GM21381 (cell line): ENCODE measurements at regions not wholly inside any gene's neighbourhood (a gene's known extent, or its start where the extent isn't known, plus 50 kb on each side); places are given as distances from the start of the nearest gene placed in this dataset.
A peak's percentile ranks its signal among the peaks of the same experiment; 100 is the strongest.
"Not testable (repeated sequence)": the region's sequence is repeated elsewhere in the genome, so short reads cannot be mapped to it uniquely, and the experiment has no call there.

ENCODE experiments used
- ATAC-seq: cut with Tn5 transposase; IDR thresholded peaks from one replicate; pipeline ENCODE4 v1.9.1; 2021; ENCODE audit warnings: mild to moderate bottlenecking, moderate library complexity; ENCODE audit not compliant: unreplicated experiment

DNA sequence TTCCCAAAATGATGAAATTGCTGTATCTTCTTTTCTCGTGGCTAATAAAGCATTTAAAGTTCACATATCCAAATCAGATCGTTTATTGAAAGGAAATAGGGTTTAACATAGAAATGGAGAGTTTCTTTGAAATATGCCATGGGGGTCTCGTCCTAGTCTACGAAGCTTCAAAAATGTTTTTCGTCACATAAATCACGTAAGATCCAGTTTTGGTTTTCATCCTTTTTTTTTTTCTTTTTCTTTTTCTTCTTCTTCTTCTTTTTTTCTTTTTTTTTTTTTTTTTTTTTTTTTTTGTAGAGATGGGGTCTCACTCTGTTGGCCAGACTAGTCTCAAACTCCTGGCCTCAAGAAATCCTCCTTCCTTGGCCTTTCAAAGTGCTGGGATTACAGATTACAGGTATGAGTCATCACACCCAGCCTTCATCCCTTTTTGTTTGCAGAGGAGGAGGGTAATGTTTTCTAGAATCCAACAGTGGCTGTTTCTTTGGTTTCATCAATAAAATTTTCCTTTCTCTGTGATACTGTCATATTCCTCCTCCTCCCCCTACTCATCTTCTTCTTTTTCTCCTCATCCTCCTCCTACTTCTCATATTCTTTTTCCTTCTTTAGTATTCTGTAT is 94.7 kb upstream of the LOC128125822 start:
- no peak for ATAC-seq

DNA sequence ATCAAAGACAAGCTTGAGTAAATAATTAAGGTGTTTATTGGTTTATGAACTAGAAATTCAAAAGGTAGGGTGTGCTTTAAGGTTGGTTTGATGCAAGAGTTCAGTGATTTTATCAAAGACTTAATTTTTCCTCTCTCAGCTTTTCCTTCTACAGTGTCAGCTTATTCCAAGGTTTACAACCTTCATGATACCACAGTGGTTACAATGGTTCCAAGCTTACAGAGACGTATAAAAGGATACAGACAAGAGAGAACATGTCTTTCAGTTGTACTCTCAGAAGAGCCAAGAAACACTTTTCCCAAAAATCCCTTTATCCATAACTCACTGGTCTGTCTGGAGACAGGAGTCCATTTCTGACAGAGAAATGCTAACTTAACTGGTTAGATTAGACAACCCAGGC is 93.5 kb upstream of the LOC128125822 start:
- no peak for ATAC-seq

GRCh38 chr6:63486196-63486595 is 86.1 kb upstream of the LOC128125822 start:
- no peak for ATAC-seq

DNA sequence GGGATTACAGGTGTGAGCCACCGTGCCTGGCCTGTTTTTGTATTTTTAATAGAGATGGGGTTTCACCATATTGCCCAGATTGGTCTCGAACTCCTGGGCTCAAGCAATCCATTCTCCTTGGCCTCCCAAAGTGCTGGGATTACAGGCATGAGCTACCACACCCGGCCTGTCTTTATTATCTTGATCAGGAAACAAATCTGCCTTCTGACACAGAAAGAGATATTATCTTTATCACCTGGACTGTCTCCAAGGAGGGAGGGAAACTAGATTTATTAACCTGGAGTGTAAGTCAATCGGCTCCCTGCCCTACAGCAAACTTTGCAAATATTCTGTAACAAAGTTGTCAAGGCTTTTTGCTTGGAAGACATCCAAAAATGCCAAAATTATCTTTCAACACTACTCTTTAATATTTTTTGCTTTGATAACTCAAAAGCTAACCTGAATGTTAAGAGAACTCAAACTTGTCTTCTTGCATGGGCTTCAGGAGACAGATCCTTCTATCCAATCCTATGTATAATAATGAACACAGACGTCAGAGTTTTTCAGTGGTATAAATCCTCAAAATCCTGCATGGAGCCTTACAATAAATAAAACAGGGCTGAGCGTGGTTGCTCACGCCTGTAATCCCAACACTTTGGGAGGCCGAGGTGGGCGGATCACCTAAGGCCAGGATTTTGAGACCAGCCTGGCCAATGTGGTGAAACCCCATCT is 85.0 kb upstream of the LOC128125822 start:
- ATAC-seq = no peak

DNA sequence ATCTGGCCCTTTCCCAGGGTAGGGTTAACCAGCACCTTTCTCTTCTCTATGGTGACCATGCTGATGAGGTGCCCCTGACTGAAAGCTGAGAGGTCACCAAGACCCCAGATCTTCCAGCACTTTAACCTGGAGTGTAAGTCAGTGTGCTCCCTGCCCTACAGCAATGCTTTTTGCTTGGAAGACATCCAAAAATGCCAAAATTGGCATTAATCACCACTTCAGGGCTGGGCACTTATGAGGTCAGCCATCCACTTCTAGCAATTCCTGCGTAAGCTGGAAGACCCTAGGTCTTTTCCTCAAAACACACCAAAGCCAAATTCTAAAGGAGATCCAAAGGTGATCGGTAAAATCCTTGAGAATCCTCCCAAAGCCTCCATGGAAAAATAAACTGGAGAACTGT is 81.2 kb upstream of the LOC128125822 start:
- no peak for ATAC-seq

DNA sequence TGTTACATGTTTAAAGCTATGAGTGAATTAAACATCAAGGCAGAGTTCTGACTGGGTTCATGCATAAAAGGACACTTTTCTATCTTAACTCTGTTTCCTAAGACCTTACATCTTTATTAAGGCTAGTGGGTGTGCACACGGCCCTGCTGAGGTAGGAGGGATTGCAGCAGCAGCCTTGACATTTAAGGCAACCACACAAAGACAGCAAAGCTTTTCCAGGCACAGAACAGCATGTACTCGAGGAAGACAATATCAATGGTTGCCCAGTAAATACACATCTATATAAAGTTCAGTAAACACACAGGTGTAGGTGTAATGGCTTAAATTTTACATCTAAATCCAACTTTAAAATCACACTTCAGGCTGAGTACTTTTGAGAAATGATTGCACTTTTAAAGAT is 79.8 kb upstream of the LOC128125822 start:
- no peak for ATAC-seq

DNA sequence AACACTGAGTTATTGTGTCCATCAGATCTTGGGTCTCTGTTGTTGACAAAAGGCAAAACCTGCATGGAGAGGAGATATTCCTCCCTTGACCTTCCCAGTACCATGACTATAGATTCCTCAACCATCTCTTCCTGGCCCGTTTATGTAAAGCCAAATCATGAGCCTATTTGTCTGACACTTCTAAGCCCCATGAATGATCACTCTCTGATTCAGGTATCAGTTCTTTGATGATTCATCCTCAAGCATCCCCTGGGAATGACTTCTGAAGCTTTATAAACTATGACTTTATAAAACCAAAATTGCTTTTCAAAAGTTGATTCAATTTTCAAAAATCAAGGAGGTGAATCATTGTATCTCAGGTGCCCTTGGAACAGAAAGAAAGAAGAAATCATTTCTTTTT is 78.7 kb upstream of the LOC128125822 start:
- ATAC-seq = no peak

DNA sequence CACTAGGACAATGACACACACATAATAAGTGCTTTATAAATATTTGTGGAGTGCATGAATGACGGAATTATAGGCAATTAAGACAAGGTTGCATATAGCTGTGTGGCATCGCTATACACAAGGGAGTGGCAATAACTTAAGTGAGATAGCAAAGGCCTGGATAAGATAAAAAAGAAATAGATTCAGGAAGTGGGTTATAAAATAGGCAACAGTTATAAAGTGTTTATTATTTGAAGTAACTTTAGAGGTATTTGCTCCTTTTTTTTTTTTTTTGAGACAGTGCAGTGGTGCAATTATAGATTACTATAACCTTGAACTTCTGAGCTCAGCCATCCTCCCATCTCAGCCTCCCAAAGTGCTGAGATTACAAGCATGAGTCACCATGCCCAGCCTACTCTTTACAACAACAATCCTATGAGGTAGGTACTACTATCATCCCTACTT is 75.9 kb upstream of the LOC128125822 start:
- ATAC-seq = no peak

DNA sequence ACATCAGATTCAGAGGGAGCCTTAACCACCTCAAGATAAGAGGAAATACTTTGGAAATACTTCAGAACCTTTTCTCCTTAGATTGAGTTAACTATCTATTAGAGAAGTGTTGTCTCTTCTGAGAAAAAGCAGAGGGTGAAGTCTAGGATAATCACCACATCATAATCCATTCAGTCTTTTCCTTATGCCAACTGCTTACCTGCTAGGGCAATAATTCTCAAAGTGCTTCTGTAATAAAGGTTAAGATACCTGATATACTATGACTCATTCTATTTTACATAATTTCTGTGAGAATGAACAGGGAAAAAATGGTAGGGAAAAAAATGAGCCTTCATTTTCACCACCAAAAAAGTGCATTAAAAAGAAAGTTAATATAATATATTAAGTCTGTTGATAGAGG is 70.1 kb upstream of the LOC128125822 start:
- no peak for ATAC-seq

DNA sequence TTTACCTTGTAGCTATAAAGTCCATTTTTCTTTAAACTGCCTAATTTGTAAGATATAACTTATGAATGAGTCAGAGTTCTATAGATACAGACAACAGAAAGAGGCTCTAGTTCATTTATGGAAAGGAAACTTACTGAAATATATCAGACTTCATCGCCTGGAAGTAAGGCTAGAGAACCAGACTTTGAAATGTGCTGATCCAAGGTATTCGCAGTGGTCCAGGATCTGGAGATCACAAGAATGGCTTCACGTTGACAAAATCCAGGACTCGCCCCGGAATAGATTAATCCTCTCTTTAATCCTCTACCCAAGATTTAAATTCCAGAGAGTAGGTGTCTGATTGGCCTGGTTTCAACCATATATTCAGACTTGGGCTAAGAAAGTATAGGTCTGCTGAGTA is 69.1 kb upstream of the LOC128125822 start:
- ATAC-seq = no peak

DNA sequence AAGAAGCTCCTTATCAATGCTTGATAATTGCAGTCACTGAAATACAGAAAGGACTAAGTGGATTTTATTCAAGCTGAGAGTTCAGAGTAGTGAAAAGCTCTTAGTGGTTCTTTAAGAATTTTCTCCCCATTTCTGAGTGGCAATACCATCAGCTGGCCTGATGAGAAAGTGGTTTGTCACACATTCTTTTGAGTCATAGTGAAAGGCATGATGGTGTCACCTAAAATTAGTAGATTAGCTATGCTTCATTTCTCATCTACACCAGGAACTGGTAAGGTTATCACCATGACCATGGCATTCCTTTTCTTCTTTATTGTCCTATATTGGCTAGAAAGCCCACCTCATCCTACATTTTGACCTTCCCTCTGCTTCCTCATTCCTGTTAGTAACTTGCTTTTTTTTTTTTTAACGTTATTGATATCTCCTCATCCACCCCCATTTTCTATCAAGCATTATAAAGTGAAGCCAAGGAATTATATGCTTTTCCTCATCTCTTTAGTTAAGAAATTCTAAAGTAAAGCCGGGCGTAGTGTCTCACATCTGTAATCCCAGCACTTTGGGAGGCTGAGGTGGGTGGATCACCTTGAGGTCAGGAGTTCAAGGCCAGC is 67.4 kb upstream of the LOC128125822 start:
- ATAC-seq = peak; percentile 96

DNA sequence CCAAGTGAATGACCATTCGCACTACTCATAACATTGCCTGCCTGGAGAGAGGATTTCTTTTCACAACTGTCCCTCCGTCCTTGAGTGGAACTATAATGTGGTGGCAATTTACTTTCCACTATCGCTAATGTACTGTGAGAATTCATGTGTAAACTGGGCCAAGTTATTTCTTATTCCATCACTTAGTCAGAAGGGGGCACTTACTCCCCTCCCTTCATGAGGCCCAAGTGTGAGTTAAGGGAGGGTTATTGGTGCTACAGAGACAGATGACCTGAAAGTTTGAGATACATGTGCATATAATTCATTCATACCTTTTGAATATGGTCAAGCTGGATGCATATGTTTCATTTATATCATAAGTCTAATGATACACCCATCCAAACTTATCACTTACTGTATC is 65.2 kb upstream of the LOC128125822 start:
- ATAC-seq = no peak

GRCh38 chr6:63509652-63510352 is 62.5 kb upstream of the LOC128125822 start:
- ATAC-seq = no peak

GRCh38 chr6:63510353-63510686 is 62.0 kb upstream of the LOC128125822 start:
- no peak for ATAC-seq

GRCh38 chr6:63510849-63511248 is 61.4 kb upstream of the LOC128125822 start:
- ATAC-seq = no peak

- ATAC-seq = no peak
Observed at GRCh38 chr6:63514488-63515173, 57.6 kb upstream of the LOC128125822 start.

GRCh38 chr6:63515227-63515626 is 57.1 kb upstream of the LOC128125822 start:
- not testable (repeated sequence) for ATAC-seq

DNA sequence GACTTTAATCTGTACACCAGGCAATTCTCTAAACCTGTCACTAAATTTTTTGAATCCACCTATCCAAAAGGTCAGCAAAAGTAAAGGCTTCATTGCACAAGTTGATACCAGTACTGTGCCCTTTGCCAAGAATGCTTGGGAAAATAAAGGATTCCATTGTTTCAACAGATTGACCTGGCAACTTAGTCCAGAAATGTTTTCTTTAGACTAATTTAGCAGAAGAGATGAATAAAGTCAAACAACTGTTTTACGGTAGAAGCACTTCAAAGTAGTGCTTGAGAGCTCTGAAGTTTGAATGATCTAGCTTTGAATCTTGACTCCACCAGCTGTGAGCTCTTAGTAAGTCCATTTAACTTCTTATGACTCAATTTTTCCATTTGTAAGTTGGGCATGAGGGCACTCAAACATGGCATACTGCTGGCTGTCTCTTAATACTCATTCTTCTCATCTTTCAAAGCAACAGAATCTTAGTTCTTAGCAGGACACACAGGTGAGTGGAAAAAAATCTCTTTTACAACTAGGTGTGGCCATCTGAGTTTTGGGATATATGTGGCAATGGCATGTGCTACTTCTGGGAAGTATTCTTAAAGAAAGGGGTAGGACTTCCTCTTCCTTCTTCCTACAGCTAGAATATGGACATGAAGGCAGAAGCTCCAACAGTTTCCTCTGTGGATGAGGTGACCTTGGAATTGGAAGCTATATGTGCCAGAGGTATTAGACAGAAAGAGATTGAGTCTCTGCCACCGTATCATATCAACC is 55.9 kb upstream of the LOC128125822 start:
- ATAC-seq = no peak

DNA sequence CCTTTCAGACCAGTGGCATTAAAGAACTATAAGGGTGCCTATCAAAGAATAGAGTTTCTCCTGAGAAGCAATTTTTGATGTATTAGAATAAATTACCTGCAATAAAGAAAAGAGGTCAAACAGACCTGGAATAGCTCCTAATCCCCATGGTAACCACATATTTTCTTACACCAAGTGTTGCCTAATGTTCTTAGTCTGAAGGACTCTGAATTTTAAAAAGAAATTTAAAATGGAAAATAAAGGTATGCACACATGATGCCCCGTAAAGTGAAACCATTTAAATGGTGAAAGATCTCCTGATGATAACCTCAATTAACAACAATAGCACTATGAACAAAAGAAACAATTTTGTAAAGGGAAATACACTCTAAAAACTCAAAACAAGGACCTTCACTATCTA is 55.1 kb upstream of the LOC128125822 start:
- ATAC-seq = no peak

- no peak for ATAC-seq
Observed at GRCh38 chr6:63521475-63522210, 50.6 kb upstream of the LOC128125822 start.
